Heart right ventricle (tissue), 16 donors: ENCODE measurements at regions not wholly inside any gene's neighbourhood (a gene's known extent, or its start where the extent isn't known, plus 50 kb on each side); places are given as distances from the start of the nearest gene placed in this dataset.

Experiments used
- ATAC-seq, 8 donors: fragments of 200-7000 bp; cut with Tn5 transposase; one replicate each; pipeline ENCODE4 v1.9.1; 2020; ENCODE audit warnings: mild to moderate bottlenecking in 8 of 8, moderate library complexity in 8 of 8, moderate number of reproducible peaks in 1 of 8
- DNase-seq, 2 donors: peaks; one replicate each; pipeline ENCODE4 v3.0.0-alpha.2; 2020
- H3K27ac ChIP-seq, 10 donors: fragments of 200-600 bp; sonication (generic) in 2 of 10; one replicate each; pipeline versions ENCODE4 v1.5.0 to v1.8.0; 2020 to 2022; ENCODE audit warnings: mild to moderate bottlenecking in 3 of 10
- H3K27me3 ChIP-seq, 7 donors: fragments of 200-600 bp; one replicate each; pipeline ENCODE4 v1.8.0; 2021 to 2022; ENCODE audit warnings: mild to moderate bottlenecking in 2 of 7
- H3K36me3 ChIP-seq, 9 donors: fragments of 200-600 bp; sonication (generic) in 1 of 9; one replicate each; pipeline versions ENCODE4 v1.5.0 to v1.8.0; 2020 to 2022; ENCODE audit warnings: mild to moderate bottlenecking in 2 of 9
- H3K4me1 ChIP-seq, 9 donors: fragments of 200-600 bp; sonication (generic) in 1 of 9; one replicate each; pipeline versions ENCODE4 v1.5.0 to v1.8.0; 2020 to 2022; ENCODE audit warnings: mild to moderate bottlenecking in 4 of 9
- H3K4me3 ChIP-seq, 10 donors: fragments of 200-600 bp; sonication (generic) in 2 of 10; one replicate each; pipeline versions ENCODE4 v1.5.0 to v1.8.0; 2020 to 2022; ENCODE audit warnings: mild to moderate bottlenecking in 7 of 10, moderate library complexity in 2 of 10
- H3K9me3 ChIP-seq, 11 donors: fragments of 200-600 bp in 10 of 11; sonication (generic) in 2 of 11; one replicate each; pipeline versions ENCODE4 v1.5.0 to v1.8.0; 2013 to 2022; ENCODE audit warnings: mild to moderate bottlenecking in 2 of 11, control low read depth in 1 of 11, moderate library complexity in 1 of 11
- WGBS, 2 donors: extraction: QIAGEN DNeasy Blood & Tissue Kit; methylation state at CpG; one replicate each; pipeline ENCODE4 v1.1.7; 2013; ENCODE audit warnings: inconsistent platforms in 1 of 2; 5-methylcytosine and 5-hydroxymethylcytosine counted together
- intact Hi-C, 10 donors: fragments of 100-400 bp; cut with DNase I; formaldehyde crosslinking; loops; one replicate each; pipeline versions ENCODE4 v1.11.1 to v1.14.2; 2022
- TF ChIP-seq, protein P1 (sequence below), 9 donors: fragments of 200-600 bp; sonication (generic) in 2 of 9; IDR thresholded peaks; one replicate each; pipeline versions ENCODE4 v1.5.0 to v1.8.0; 2021 to 2022; ENCODE audit warnings: antibody characterized with exemption in 9 of 9, mild to moderate bottlenecking in 5 of 9, moderate library complexity in 1 of 9
- donor health status: Arrhythmogenic right ventricular cardiomyopathy.
- donor health status: ischemic (EF 13 %, LVEDD 7.1; RV severe dilation, severe dysfunction).
- donor health status: healthy with polysubstance abuse.
- donor health status: DM: no; HTN: yes; CAD: no.
- donor health status: DM: no; HTN: no; CAD: no.
- donor health status: ischemic (EF 25% LVEDD 6.9; RV normal size, moderate dysfunction).
- donor health status: ischemic (EF 25% LVEDD 5.7; RV mildly dilated, moderate dysfunction).
- donor health status: healthy.
- donor health status: DM: yes; HTN: yes; CAD: no.
- donor health status: Ischemic cardiomyopathy.
- donor health status: ischemic (EF 35%, LVEDD 5.7; RV mildly dilated, moderate dysfunction).
- donor health status: nonischemic (EF 11% LVEDD 7.7; RV severe dilation, severe dysfunction).
- donor health status: DM: yes; HTN: yes; CAD: no.
- donor health status: PGD.
- donor health status: ischemic (EF 29% LVEDD 5.4; RV normal size, mild dysfunction).
- donor health status: nonischemic (EF 23%, LVEDD 6.1; RV moderate dilation, normal function).

DNA sequence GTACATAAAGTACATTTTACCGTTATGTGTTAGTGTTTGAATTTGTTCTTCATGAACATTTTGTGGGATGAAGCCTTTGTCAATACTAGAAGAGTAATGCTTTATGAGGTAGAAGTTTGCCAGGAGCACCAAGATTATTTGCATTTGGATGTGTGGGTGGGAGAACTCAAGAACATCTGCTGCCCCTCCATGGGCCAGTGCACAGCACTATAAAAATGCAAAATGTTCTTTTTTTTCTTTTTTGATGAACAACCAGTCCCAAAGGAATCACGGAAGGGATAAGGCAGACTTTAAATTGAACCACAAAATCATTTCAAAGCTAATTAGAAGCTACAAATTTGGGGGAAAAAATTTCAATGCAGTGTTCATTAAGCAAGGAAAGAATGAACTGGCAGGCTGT lies 300.3 kb upstream of the NWD2 start:
- no peak for ATAC-seq
- Histone ChIP-seq H3K36me3 (no peaks in the 10 kb centered on the region), H3K9me3 (peaks cover 0 to 5% (median 0%) of the 10 kb centered on the region in 11 donors), H3K4me3 (no peak overlapping the region), H3K27me3 (no peaks in the 10 kb centered on the region), H3K4me1 (no peaks in the 10 kb centered on the region), H3K27ac (no peak overlapping the region)
- intact Hi-C loops: loop anchor here in 1 of 10 donors (1.0 kb wide), 1 partner anchor 10 kb away; no protein-coding TSS in a partner anchor
- 81 to 91% methylated on average over 2 of the region's 2 CpGs for WGBS, 2 donors
- DNase-seq: no peak
- TF ChIP-seq, protein P1, sequence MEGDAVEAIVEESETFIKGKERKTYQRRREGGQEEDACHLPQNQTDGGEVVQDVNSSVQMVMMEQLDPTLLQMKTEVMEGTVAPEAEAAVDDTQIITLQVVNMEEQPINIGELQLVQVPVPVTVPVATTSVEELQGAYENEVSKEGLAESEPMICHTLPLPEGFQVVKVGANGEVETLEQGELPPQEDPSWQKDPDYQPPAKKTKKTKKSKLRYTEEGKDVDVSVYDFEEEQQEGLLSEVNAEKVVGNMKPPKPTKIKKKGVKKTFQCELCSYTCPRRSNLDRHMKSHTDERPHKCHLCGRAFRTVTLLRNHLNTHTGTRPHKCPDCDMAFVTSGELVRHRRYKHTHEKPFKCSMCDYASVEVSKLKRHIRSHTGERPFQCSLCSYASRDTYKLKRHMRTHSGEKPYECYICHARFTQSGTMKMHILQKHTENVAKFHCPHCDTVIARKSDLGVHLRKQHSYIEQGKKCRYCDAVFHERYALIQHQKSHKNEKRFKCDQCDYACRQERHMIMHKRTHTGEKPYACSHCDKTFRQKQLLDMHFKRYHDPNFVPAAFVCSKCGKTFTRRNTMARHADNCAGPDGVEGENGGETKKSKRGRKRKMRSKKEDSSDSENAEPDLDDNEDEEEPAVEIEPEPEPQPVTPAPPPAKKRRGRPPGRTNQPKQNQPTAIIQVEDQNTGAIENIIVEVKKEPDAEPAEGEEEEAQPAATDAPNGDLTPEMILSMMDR (IDR thresholded peaks at IDR 0.05): no peak

DNA sequence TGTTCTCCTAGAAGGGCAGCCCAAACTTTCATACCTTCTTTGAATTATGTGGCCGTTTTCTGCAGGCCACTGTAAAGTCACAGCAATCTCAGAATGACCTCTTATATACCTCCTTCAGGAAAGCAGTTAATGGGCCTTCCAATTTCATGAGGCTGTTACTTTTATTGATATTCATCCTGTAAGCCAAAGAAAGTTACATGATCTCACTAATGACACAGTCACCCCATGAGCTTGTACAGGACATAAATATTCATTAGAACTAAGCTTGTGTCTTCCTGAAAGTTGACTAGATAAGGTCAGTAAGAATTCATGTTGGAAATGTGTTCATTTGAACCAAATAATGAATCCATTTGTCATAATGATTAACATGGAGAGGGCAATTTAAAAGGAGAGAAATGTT lies 283.1 kb upstream of the NWD2 start:
- no peak for ATAC-seq
- intact Hi-C loops: no loop called here
- TF ChIP-seq, protein P1 (IDR thresholded peaks at IDR 0.05): no peak

DNA sequence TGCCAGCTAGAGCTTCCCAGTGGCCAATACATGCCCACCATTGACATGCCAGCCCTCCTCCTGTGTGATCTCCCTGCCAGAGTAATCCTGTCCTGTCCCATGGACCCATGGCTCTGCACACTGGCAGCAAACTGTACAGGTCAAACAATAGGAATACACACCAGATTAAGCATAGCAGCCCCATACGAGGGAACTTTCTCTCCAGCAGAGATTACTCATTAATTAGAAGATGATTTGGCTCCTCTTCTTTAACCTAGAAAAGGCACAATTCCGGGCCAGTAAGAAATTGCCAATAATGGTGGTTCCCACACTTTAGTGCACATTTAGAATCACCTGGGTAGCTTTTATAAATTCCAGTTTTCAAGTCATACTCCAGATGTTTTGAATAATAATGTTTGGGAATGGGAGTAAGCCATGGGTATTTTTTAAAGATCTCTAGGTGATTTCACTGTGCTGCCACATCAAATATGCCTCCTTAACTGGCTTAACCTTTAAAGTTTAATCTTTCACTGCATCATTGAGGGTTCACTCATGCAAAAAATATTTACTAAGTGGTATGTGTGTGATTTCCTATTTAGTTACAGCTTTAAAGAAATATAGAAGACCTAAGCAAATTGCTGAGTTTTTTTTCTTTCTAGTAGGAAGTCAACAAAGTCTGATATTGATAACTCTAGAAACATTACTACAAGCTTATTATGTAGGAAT lies 277.6 kb upstream of the NWD2 start:
- Histone ChIP-seq H3K36me3 (no peaks in the 10 kb centered on the region), H3K4me3 (no peak overlapping the region), H3K27me3 (no peaks in the 10 kb centered on the region), H3K4me1 (no peaks in the 10 kb centered on the region), H3K9me3 (peaks cover 0 to 4% (median 0%) of the 10 kb centered on the region in 11 donors), H3K27ac (no peak overlapping the region)
- 78 to 81% methylated on average over 2 of the region's 2 CpGs for WGBS, 2 donors
- DNase-seq (no peak), ATAC-seq (no peak)
- intact Hi-C loops: no loop called here
- TF ChIP-seq, protein P1 (IDR thresholded peaks at IDR 0.05): no peak

More for the DNA sequence above, 283.1 kb upstream of the NWD2 start:
- Histone ChIP-seq H3K27ac (no peak overlapping the region), H3K4me3 (no peak overlapping the region), H3K4me1 (no peaks in the 10 kb centered on the region), H3K9me3 (no peaks in the 10 kb centered on the region), H3K27me3 (no peaks in the 10 kb centered on the region), H3K36me3 (no peaks in the 10 kb centered on the region)
- WGBS, 2 donors: 62 to 68% methylated on average over 1 of the region's 1 CpG
- no peak for DNase-seq

DNA sequence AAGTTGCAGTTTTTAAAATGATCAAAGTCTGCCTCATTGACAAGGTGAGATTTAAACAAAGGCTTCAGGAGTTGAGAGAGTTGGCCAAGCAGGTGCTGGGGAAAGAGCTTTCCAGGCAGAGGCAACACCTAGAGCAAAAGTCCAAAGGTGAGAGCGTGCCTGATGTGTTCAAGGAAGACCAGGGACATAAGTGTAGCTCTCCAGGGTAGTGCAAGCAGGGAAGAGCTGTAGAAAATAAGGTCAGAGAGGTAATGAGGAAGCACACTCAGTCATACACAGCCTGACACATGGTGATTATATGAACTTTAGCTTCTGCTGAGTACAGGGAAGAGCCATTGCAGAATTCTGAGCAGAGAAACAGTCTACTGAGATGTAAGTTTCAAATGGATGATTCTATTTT lies 265.0 kb upstream of the NWD2 start:
- no peak for ATAC-seq
- WGBS, 2 donors: 66 to 70% methylated on average over 1 of the region's 1 CpG

More for the DNA sequence above, 265.0 kb upstream of the NWD2 start:
- TF ChIP-seq, protein P1 (IDR thresholded peaks at IDR 0.05): no peak
- H3K27me3 ChIP-seq: no peaks in the 10 kb centered on the region
- intact Hi-C loops: no loop called here
- no peaks in the 10 kb centered on the region for H3K4me1 ChIP-seq
- no peak overlapping the region for H3K27ac ChIP-seq
- DNase-seq: no peak
- H3K36me3 ChIP-seq: no peaks in the 10 kb centered on the region
- H3K9me3 ChIP-seq: no peaks in the 10 kb centered on the region
- H3K4me3 ChIP-seq: no peak overlapping the region
